ENCODE measurements at regions not wholly inside any gene's neighbourhood (a gene's known extent, or its start where the extent isn't known, plus 50 kb on each side); places are given as distances from the start of the nearest gene placed in this dataset.

GRCh38 chr5:85069659-85070640, 685.3 kb upstream of the EDIL3 start:
- no peak for TF ChIP-seq CTCF (IDR thresholded peaks at IDR 0.05)
- no peak for TF ChIP-seq POLR2A (IDR thresholded peaks at IDR 0.05)
